ENCODE measurements at regions not wholly inside any gene's neighbourhood (a gene's known extent, or its start where the extent isn't known, plus 50 kb on each side); places are given as distances from the start of the nearest gene placed in this dataset.

- H3K4me3 Mint-ChIP-seq (ENCODE audit: unreplicated experiment), result no peak overlapping the region
- ChIA-PET POLR2A (no interaction called here), CTCF (no interaction called here)
- TF ChIP-seq CTCF (IDR thresholded peaks at IDR 0.05; ENCODE audit: unreplicated experiment), result no peak
- BruUV-seq (replicated peaks), result no TSS peak
- H3K36me3 Mint-ChIP-seq (ENCODE audit: insufficient read depth, unreplicated experiment), result no peaks in the 10 kb centered on the region
- H3K4me1 Mint-ChIP-seq (ENCODE audit: insufficient read depth, unreplicated experiment), result no peaks in the 10 kb centered on the region
- H3K27ac Mint-ChIP-seq (ENCODE audit: low read depth, unreplicated experiment), result no peak overlapping the region
- no peak for DNase-seq (ENCODE audit: unreplicated experiment)
- intact Hi-C loops (cut with micrococcal nuclease), result no loop called here
- no peaks in the 10 kb centered on the region for H3K9me3 Mint-ChIP-seq (ENCODE audit: unreplicated experiment)
- H3K27me3 Mint-ChIP-seq (ENCODE audit: insufficient read depth, unreplicated experiment), result no peaks in the 10 kb centered on the region
Observed at GRCh38 chr4:159673221-159673620, 570.3 kb downstream of the RAPGEF2 start.

GRCh38 chr4:159674241-159674640 lies 571.4 kb downstream of the RAPGEF2 start:
- H3K27ac Mint-ChIP-seq (ENCODE audit: low read depth, unreplicated experiment), result no peak overlapping the region
- H3K9me3 Mint-ChIP-seq (ENCODE audit: unreplicated experiment), result no peaks in the 10 kb centered on the region
- no peak for DNase-seq (ENCODE audit: unreplicated experiment)
- no TSS peak for BruUV-seq (replicated peaks)
- intact Hi-C loops (cut with micrococcal nuclease), result no loop called here
- H3K27me3 Mint-ChIP-seq (ENCODE audit: insufficient read depth, unreplicated experiment), result no peaks in the 10 kb centered on the region
- POLR2A ChIA-PET, result no interaction called here
- CTCF ChIA-PET, result no interaction called here
- TF ChIP-seq CTCF (IDR thresholded peaks at IDR 0.05; ENCODE audit: unreplicated experiment), result no peak
- H3K4me3 Mint-ChIP-seq (ENCODE audit: unreplicated experiment), result no peak overlapping the region
- no peaks in the 10 kb centered on the region for H3K36me3 Mint-ChIP-seq (ENCODE audit: insufficient read depth, unreplicated experiment)
- H3K4me1 Mint-ChIP-seq (ENCODE audit: insufficient read depth, unreplicated experiment), result no peaks in the 10 kb centered on the region

GRCh38 chr4:159677521-159677920 lies 574.6 kb downstream of the RAPGEF2 start:
- intact Hi-C loops (cut with micrococcal nuclease), result no loop called here
- ChIA-PET CTCF (no interaction called here), POLR2A (no interaction called here)
- H3K4me1 Mint-ChIP-seq (ENCODE audit: insufficient read depth, unreplicated experiment), result no peaks in the 10 kb centered on the region
- no peak overlapping the region for H3K27ac Mint-ChIP-seq (ENCODE audit: low read depth, unreplicated experiment)
- no peak for TF ChIP-seq CTCF (IDR thresholded peaks at IDR 0.05; ENCODE audit: unreplicated experiment)
- peak; percentile 7 for DNase-seq (ENCODE audit: unreplicated experiment)
- no peaks in the 10 kb centered on the region for H3K27me3 Mint-ChIP-seq (ENCODE audit: insufficient read depth, unreplicated experiment)
- no peaks in the 10 kb centered on the region for H3K36me3 Mint-ChIP-seq (ENCODE audit: insufficient read depth, unreplicated experiment)
- H3K9me3 Mint-ChIP-seq (ENCODE audit: unreplicated experiment), result no peaks in the 10 kb centered on the region
- no peak overlapping the region for H3K4me3 Mint-ChIP-seq (ENCODE audit: unreplicated experiment)
- BruUV-seq (replicated peaks), result no TSS peak

- TF ChIP-seq CTCF (IDR thresholded peaks at IDR 0.05; ENCODE audit: unreplicated experiment), result no peak
- H3K4me1 Mint-ChIP-seq (ENCODE audit: insufficient read depth, unreplicated experiment), result peaks cover 18% of the 10 kb centered on the region
- CTCF ChIA-PET, result interaction anchor here (1.1 kb wide), 1 partner anchor 196 kb away, joined by 4 read pairs; no protein-coding TSS in a partner anchor
- no TSS peak for BruUV-seq (replicated peaks)
- no peaks in the 10 kb centered on the region for H3K36me3 Mint-ChIP-seq (ENCODE audit: insufficient read depth, unreplicated experiment)
- no peak overlapping the region for H3K27ac Mint-ChIP-seq (ENCODE audit: low read depth, unreplicated experiment)
- H3K27me3 Mint-ChIP-seq (ENCODE audit: insufficient read depth, unreplicated experiment), result no peaks in the 10 kb centered on the region
- no peak overlapping the region for H3K4me3 Mint-ChIP-seq (ENCODE audit: unreplicated experiment)
- no peak for DNase-seq (ENCODE audit: unreplicated experiment)
- intact Hi-C loops (cut with micrococcal nuclease), result no loop called here
- POLR2A ChIA-PET, result interaction anchor here (1.5 kb wide), 1 partner anchor 19 kb away, joined by 4 read pairs; no protein-coding TSS in a partner anchor
- no peaks in the 10 kb centered on the region for H3K9me3 Mint-ChIP-seq (ENCODE audit: unreplicated experiment)
Observed at GRCh38 chr4:159682996-159683395, 580.1 kb downstream of the RAPGEF2 start.
